GM06990 (cell line): ENCODE measurements at regions not wholly inside any gene's neighbourhood (a gene's known extent, or its start where the extent isn't known, plus 50 kb on each side); places are given as distances from the start of the nearest gene placed in this dataset.

Source experiments
- DNase-seq: peaks from one replicate; pipeline ENCODE4 v3.0.0-alpha.2; 2011; ENCODE audit not compliant: insufficient read length; ENCODE audit errors: extremely low read depth
- H3K27me3 ChIP-seq: replicated peaks from 2 replicates; pipeline ENCODE4 v1.6.0; 2011; ENCODE audit warnings: low read length; ENCODE audit not compliant: control insufficient read depth, insufficient read depth
- H3K36me3 ChIP-seq: 2 replicates; pipeline ENCODE4 v1.5.1; 2011; ENCODE audit warnings: low read length; ENCODE audit not compliant: control insufficient read depth, insufficient read depth
- H3K4me3 ChIP-seq: replicated peaks from 2 replicates; pipeline ENCODE4 v1.5.1; 2011; ENCODE audit warnings: low read depth, mild to moderate bottlenecking, control low read depth, low read length
- TF ChIP-seq, protein P1 (sequence below): IDR thresholded peaks from 2 replicates; pipeline ENCODE4 v1.5.1; 2011; ENCODE audit warnings: low read length, control low read depth, mild to moderate bottlenecking, inconsistent platforms; ENCODE audit not compliant: insufficient read depth, poor library complexity, severe bottlenecking

DNA sequence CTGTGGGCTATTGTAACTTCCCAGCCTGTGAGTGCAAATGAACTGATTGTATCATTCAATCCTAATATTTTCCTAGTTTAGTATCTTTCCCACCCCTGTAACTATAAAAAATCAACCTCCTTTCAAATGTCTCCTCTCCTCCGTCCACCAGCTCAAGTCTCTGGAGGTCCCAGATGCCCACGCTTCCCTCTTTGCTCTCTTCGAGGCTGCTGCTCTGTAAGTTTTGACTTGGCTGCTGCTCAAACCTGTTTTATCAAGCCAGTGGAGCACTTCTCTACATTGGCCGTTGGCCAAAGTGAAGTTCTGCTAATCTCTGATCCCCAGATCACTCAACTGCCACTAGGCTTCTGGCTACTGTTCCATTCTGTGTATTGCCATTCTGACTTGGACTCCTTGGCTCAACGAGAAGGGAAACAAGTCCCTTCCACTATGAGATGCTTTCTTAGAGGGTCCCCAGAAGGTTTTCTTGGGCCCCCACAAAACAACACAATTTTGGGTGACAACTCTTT, 60.7 kb upstream of the RAPGEF2 start:
- H3K36me3 ChIP-seq = no peaks in the 10 kb centered on the region

DNA sequence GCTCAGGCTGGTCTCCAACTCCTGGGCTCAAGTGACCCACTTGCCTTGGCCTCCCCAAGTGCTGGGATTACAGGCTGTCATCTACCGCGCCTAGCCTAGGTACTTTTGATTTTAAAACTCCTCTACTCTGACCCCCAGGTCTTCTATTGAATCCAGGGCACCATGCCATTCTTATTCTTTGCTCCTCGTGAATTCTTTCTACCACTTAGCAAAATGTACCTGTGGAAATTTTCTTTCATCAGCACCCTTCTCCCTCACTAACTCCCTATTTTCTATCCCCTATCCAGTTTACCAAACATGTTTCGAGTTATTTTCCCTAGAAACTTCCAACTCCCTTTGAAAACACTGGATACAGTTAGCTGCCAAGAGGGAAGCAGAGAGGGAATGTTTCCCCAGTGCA, 60.0 kb upstream of the RAPGEF2 start:
- no peak overlapping the region for H3K4me3 ChIP-seq
- H3K27me3 ChIP-seq = no peaks in the 10 kb centered on the region
- no peak for DNase-seq
- TF ChIP-seq, protein P1, sequence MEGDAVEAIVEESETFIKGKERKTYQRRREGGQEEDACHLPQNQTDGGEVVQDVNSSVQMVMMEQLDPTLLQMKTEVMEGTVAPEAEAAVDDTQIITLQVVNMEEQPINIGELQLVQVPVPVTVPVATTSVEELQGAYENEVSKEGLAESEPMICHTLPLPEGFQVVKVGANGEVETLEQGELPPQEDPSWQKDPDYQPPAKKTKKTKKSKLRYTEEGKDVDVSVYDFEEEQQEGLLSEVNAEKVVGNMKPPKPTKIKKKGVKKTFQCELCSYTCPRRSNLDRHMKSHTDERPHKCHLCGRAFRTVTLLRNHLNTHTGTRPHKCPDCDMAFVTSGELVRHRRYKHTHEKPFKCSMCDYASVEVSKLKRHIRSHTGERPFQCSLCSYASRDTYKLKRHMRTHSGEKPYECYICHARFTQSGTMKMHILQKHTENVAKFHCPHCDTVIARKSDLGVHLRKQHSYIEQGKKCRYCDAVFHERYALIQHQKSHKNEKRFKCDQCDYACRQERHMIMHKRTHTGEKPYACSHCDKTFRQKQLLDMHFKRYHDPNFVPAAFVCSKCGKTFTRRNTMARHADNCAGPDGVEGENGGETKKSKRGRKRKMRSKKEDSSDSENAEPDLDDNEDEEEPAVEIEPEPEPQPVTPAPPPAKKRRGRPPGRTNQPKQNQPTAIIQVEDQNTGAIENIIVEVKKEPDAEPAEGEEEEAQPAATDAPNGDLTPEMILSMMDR = no peak
- no peaks in the 10 kb centered on the region for H3K36me3 ChIP-seq

More for the DNA sequence above, 60.7 kb upstream of the RAPGEF2 start:
- no peak for DNase-seq
- Histone ChIP-seq H3K27me3 (no peaks in the 10 kb centered on the region), H3K4me3 (no peak overlapping the region)
- TF ChIP-seq, protein P1 = no peak

DNA sequence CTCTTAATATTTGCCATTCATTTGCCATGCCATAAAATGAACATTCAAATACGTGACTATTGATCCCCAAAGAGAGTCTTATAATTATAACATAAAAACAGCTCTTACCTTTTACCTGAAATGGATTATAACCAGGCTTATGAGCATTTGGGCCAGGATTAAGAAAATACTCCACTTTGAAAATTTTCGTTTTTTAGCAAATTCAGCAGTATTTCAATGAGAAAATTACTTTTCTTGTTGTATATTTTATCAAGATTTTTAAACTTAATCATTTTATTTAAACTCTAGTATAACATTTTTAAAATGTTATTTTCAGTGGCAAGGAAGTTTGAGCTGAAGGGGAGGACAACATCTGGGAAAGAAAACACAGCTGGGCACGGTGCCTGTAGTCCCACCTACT, 59.0 kb upstream of the RAPGEF2 start:
- no peak for DNase-seq
- TF ChIP-seq, protein P1 = no peak
- H3K27me3 ChIP-seq = no peaks in the 10 kb centered on the region
- H3K36me3 ChIP-seq = no peaks in the 10 kb centered on the region
- no peak overlapping the region for H3K4me3 ChIP-seq

DNA sequence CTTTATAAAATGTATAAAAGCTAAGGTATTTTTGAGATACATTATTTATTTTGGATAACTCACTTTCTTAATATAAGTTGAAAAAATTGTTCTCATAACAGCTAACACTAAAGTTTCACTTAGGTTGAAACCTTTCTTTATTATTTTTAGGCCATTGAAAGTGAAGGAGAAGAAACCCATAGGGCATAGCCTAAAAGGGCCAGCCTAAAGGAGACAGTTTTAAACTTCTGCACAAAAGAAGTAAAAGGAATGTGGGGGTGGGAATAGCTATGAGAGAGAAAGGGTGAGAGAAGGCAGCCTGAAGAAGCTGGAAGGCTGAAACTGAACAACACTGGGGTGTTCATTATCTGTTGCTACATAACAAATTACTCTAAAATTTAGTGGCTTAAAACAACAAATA, 57.6 kb upstream of the RAPGEF2 start:
- Histone ChIP-seq H3K36me3 (no peaks in the 10 kb centered on the region), H3K4me3 (no peak overlapping the region), H3K27me3 (no peaks in the 10 kb centered on the region)
- DNase-seq = no peak
- TF ChIP-seq, protein P1 = no peak

- Histone ChIP-seq H3K4me3 (no peak overlapping the region), H3K36me3 (no peaks in the 10 kb centered on the region), H3K27me3 (no peaks in the 10 kb centered on the region)
- no peak for DNase-seq
- TF ChIP-seq, protein P1 = no peak
Measured at GRCh38 chr4:159046683-159047082, 56.2 kb upstream of the RAPGEF2 start.
